ENCODE measurements at regions not wholly inside any gene's neighbourhood (a gene's known extent, or its start where the extent isn't known, plus 50 kb on each side); places are given as distances from the start of the nearest gene placed in this dataset.

DNA sequence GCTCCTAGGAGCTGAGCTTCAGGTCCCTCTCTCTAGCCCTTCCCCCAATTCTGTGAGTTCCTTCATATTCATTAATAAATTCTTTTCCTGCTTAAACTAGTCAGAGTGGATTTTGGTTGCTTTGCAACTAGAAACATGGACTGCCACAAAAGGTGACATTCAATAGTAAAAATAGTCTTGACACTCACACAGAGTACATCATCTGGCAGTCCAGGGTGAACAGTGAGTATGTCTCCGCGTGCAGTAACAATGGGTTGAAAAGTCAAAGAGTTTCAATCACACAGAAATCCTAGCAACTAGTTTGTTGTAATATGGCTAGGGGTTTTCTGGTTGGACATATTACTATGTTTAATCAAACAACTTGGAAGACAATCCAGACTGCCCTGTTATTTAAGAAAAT, 168.8 kb upstream of the TBX20 start:
- no peak for DNase-seq
- Histone ChIP-seq H3K36me3 (replicated peaks; ENCODE audit: control insufficient read depth, insufficient read depth, low read length) (no peaks in the 10 kb centered on the region), H3K27me3 (ENCODE audit: control insufficient read depth, insufficient read depth, low read length) (0 out of 2 replicates have a peak, but pooled peaks cover 2% of the 10 kb centered on the region), H3K4me3 (ENCODE audit: insufficient read depth, low read depth, low read length) (no peak overlapping the region)

DNA sequence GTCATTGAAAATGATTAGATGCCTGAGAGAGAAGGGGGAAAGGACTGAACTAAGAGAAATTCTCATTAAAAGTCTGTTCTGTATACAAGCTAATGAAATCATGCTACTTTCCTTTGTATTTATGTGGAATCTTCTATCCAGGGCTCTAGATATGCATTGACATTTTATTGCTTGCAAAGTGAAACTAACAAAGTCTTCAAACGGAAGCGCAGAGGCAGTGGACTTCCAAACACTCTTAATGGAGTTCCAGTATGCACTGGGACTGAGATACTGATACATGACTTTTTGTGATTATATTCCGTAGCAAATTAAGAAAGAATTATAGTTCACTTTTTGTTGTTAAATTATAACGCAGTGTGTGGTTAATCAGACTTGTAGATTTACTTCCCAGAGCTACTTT, 166.8 kb upstream of the TBX20 start:
- no peak overlapping the region for H3K4me3 ChIP-seq (ENCODE audit: insufficient read depth, low read depth, low read length)
- no peaks in the 10 kb centered on the region for H3K36me3 ChIP-seq (replicated peaks; ENCODE audit: control insufficient read depth, insufficient read depth, low read length)
- DNase-seq = no peak
- 0 out of 2 replicates have a peak, but pooled peaks cover 2% of the 10 kb centered on the region for H3K27me3 ChIP-seq (ENCODE audit: control insufficient read depth, insufficient read depth, low read length)

DNA sequence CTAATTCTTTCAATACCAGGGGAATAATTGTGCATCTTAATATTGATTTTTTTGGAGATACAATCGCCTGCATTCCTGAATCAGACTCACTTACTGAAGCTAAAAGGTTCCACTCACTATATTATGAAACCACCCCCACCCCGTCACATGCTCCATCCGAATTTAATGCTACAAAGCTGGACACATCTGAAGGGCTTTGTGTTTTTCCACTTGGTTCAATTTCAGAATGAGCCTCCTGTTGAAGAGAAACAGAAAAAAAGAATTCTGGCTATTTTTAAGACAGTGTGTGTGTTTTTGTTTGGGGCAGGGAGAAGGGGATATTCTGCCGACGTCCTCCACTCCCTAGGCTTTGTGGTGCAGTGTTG, 165.5 kb upstream of the TBX20 start:
- no peak overlapping the region for H3K4me3 ChIP-seq (ENCODE audit: insufficient read depth, low read depth, low read length)
- DNase-seq = no peak
- 0 out of 2 replicates have a peak, but pooled peaks cover 2% of the 10 kb centered on the region for H3K27me3 ChIP-seq (ENCODE audit: control insufficient read depth, insufficient read depth, low read length)
- no peaks in the 10 kb centered on the region for H3K36me3 ChIP-seq (replicated peaks; ENCODE audit: control insufficient read depth, insufficient read depth, low read length)

DNA sequence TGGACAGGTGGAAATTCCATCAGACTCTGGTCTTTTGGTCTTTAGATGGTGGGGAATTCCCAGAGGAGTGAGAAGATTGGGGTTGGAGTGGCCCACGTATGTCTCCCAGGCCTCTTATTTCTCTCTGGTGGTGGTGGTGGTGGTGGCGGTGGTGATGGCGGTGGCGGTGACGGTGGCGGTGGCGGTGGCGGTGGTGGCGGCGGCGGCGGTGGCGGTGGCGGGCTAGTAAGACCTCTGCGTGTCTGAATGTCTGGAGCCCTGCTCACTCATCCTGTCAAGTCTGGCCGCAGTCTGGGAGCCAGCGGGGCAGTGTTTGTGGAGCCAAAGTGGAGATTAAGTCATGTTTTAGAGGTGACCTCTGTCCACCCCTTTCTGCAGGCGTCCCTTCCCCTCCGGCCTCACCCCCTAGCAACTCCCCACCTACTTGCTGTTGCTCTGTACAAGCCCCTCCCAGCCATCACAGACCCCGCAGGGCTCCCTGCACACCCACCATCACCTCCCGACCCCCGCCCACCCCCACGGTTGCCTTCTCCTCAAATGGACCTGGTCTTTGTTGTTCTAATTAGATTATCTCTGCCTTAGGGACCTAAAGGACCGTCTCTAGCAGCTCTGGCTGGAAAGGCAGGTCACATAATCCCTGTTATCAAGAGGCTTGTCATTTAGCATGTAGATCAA, 165.0 kb upstream of the TBX20 start:
- no peak overlapping the region for H3K4me3 ChIP-seq (ENCODE audit: insufficient read depth, low read depth, low read length)
- H3K27me3 ChIP-seq (ENCODE audit: control insufficient read depth, insufficient read depth, low read length) = 0 out of 2 replicates have a peak, but pooled peaks cover 2% of the 10 kb centered on the region
- peak; percentile 40 for DNase-seq
- no peaks in the 10 kb centered on the region for H3K36me3 ChIP-seq (replicated peaks; ENCODE audit: control insufficient read depth, insufficient read depth, low read length)

DNA sequence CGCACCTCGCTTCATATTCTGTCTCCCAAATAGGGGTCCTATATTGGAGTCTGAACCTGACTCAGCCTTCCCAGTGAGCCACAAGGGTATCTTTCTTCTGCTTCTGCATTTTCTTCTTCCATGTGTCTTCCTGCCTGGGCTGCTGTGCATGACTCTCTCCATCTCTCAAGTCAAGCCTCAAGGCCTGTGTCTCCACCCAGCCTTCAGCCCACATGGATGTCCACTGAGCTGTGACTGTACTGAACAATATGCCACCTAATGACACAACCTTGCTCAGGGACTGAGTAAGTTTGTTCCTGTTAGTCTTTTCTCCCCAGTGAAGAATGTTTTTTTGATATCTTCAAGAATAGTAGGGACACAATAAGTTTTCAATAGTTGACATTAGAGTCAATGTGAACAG, 162.7 kb upstream of the TBX20 start:
- DNase-seq = no peak
- Histone ChIP-seq H3K4me3 (ENCODE audit: insufficient read depth, low read depth, low read length) (no peak overlapping the region), H3K27me3 (ENCODE audit: control insufficient read depth, insufficient read depth, low read length) (0 out of 2 replicates have a peak, but pooled peaks cover 2% of the 10 kb centered on the region), H3K36me3 (replicated peaks; ENCODE audit: control insufficient read depth, insufficient read depth, low read length) (no peaks in the 10 kb centered on the region)

DNA sequence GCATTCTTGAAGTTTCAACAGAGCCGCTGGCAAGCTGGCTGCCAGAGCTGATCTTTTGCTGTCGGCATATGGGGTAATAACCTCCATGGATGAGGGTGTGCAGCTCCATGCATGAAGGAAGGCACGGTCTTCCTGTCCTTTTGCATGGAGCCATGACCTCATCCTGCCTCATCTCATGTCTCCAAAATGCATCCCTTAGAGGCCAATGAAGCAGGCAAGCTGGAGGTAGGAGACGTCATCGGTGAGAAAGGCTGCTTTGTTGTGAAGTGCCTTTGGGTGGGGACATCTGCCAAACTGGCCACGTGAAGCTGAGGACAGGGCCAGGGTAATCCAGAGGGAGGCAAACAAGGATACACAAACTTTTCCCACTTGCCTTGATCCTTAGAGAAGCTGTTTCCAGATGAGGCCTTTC, 161.5 kb upstream of the TBX20 start:
- H3K4me3 ChIP-seq (ENCODE audit: insufficient read depth, low read depth, low read length) = no peak overlapping the region
- no peak for DNase-seq

DNA sequence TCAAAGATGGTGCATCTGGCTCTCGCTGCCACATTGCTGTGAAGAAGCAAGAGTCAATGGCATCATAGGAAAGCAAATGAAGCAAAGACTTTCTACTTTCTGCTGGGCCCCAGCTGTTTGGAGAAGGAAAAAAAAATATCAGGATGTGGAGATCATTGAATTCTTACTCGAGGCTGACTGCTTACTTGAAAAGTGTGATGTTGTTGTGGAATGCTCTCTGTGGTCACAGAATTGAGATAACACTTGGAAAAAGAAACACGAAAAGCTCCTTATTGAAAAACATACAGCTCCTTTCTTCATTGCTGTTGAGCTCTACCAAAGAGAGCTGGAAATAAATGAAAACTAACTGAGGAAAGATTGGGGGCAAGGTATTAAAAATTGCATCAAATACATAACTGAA, 157.4 kb upstream of the TBX20 start:
- DNase-seq = no peak
- Histone ChIP-seq H3K4me3 (ENCODE audit: insufficient read depth, low read depth, low read length) (no peak overlapping the region), H3K27me3 (ENCODE audit: control insufficient read depth, insufficient read depth, low read length) (no peaks in the 10 kb centered on the region), H3K36me3 (replicated peaks; ENCODE audit: control insufficient read depth, insufficient read depth, low read length) (no peaks in the 10 kb centered on the region)

More for the DNA sequence above, 161.5 kb upstream of the TBX20 start:
- Histone ChIP-seq H3K27me3 (ENCODE audit: control insufficient read depth, insufficient read depth, low read length) (0 out of 2 replicates have a peak, but pooled peaks cover 2% of the 10 kb centered on the region), H3K36me3 (replicated peaks; ENCODE audit: control insufficient read depth, insufficient read depth, low read length) (no peaks in the 10 kb centered on the region)

DNA sequence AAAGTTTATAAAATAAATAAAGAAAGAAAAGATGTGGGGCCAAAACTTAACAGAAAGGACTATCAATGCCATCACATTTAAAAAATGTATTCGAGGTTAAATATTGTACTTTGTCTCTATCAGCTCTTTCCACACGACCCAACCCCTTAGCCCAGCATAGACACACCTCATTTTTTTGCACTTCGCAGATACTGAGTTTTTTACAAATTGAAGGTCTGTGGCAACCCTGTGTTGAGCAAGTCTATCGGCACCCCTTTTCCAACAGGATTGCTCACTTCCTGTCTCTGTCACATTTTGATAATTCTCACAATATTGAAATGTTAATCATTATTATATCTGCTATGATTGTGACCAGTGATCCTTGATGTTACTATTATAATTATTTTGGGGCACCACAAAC, 151.6 kb upstream of the TBX20 start:
- no peak for DNase-seq
- no peaks in the 10 kb centered on the region for H3K36me3 ChIP-seq (replicated peaks; ENCODE audit: control insufficient read depth, insufficient read depth, low read length)
- H3K27me3 ChIP-seq (ENCODE audit: control insufficient read depth, insufficient read depth, low read length) = no peaks in the 10 kb centered on the region
- no peak overlapping the region for H3K4me3 ChIP-seq (ENCODE audit: insufficient read depth, low read depth, low read length)

DNA sequence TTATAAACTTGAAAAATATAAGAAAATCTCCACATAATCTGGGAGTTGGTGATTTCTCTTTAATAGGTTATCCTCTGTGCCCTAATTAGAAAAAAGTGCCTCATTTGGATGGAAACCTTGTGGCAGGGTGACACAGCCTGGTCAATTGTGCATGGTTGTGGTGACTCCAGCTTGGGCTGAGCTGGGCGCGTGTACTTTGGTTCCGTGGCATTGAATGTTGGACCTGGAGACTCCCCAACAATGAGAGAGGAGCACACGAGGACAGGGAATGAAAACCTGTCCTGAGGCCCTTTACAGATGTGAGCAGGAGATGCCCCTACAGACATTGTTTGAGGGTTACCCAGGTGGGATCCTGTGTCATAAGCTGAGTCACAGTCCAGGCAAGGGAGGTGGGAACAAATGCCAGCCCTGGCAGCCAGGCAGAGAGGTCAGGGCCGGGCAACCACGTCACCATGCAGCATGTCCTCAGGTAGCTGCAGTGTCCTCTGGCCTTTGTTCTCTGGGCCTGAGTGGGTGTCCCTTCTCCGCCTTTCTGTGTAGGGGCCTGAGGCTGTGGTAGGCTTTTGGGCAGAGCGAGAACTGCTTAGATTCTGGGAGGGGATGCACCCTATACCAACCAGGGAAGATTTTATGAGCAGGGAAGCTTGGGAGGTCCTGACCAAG, 147.4 kb upstream of the TBX20 start:
- Histone ChIP-seq H3K27me3 (ENCODE audit: control insufficient read depth, insufficient read depth, low read length) (no peaks in the 10 kb centered on the region), H3K36me3 (replicated peaks; ENCODE audit: control insufficient read depth, insufficient read depth, low read length) (no peaks in the 10 kb centered on the region), H3K4me3 (ENCODE audit: insufficient read depth, low read depth, low read length) (no peak overlapping the region)
- DNase-seq = no peak

DNA sequence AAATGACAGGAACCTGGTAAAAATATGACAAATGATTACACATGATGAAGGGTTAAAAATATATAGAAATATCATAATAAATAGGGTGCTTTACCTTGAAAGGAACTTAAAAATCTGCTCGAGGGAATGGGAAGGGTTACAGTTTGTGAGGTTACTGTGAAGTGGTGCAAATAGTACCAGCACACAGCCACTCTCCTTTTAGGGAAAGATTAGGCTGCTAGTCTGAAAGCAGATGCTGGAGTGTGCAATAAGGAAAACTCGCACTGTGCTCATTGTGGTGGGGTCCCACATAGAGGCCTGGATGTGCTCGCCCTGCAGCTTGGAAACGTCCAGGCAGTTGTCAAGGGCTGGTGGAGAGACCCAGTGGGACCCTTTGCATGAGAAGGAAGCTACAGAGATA, 145.9 kb upstream of the TBX20 start:
- Histone ChIP-seq H3K4me3 (ENCODE audit: insufficient read depth, low read depth, low read length) (no peak overlapping the region), H3K27me3 (ENCODE audit: control insufficient read depth, insufficient read depth, low read length) (no peaks in the 10 kb centered on the region), H3K36me3 (replicated peaks; ENCODE audit: control insufficient read depth, insufficient read depth, low read length) (no peaks in the 10 kb centered on the region)
- DNase-seq = no peak

DNA sequence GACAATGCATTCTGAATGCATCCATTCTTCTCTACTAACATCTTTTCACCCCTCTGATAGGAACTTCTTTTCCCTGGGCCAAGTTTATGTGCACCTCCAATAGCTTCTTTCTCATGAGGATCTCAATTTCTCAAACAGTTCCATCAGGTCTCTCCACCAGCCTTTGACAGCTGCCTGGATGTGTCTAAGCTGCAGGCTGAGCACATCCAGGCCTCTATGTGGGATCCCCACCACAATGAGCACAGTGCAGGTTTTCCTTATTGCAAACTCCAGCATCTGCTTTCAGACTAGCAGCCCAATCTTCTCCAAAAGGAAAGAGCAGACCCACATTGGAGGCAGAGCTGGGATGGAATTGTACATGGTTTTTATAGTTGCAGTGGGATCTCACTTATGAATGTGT, 145.3 kb upstream of the TBX20 start:
- Histone ChIP-seq H3K4me3 (ENCODE audit: insufficient read depth, low read depth, low read length) (no peak overlapping the region), H3K36me3 (replicated peaks; ENCODE audit: control insufficient read depth, insufficient read depth, low read length) (no peaks in the 10 kb centered on the region), H3K27me3 (ENCODE audit: control insufficient read depth, insufficient read depth, low read length) (no peaks in the 10 kb centered on the region)
- no peak for DNase-seq

DNA sequence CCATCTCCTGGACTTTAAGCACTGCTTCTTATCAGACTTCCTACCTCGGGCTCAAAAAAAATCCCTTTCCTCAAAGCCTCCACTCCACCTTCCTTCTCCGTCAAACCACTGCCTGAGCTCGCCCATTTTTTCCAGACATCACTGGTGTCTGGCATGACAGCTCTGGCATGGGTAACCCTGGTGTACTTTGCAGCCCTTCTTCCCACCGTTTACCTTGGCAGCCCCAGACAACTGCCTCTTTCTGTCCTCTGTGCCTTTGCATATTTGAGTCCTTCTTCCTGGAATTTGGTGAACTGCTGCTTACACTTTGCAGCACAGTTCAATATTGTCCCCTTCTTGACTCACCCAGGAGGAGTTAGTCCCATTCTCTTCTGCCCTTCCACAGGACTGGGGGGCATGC, 144.6 kb upstream of the TBX20 start:
- Histone ChIP-seq H3K27me3 (ENCODE audit: control insufficient read depth, insufficient read depth, low read length) (no peaks in the 10 kb centered on the region), H3K36me3 (replicated peaks; ENCODE audit: control insufficient read depth, insufficient read depth, low read length) (no peaks in the 10 kb centered on the region), H3K4me3 (ENCODE audit: insufficient read depth, low read depth, low read length) (no peak overlapping the region)
- no peak for DNase-seq

DNA sequence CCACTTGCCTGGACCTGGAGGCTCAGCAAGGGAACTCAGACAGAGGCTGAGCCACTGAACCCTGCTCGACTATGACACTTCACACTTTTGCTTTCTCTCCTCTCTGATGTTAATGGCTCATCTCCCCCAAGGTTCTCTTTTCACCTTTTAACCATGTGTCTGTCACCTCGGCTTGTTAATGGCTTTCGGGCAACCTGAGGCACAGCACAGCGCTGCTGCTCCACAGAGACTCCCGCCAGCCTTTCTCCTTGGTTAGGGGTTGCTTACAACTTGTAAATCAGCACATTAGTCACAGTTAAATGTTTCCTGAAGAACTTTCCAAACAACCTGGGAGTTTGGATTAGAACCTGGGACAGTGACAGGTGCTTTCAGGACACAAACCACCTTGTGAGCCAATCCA, 136.2 kb upstream of the TBX20 start:
- Histone ChIP-seq H3K36me3 (replicated peaks; ENCODE audit: control insufficient read depth, insufficient read depth, low read length) (no peaks in the 10 kb centered on the region), H3K27me3 (ENCODE audit: control insufficient read depth, insufficient read depth, low read length) (no peaks in the 10 kb centered on the region), H3K4me3 (ENCODE audit: insufficient read depth, low read depth, low read length) (no peak overlapping the region)
- no peak for DNase-seq

DNA sequence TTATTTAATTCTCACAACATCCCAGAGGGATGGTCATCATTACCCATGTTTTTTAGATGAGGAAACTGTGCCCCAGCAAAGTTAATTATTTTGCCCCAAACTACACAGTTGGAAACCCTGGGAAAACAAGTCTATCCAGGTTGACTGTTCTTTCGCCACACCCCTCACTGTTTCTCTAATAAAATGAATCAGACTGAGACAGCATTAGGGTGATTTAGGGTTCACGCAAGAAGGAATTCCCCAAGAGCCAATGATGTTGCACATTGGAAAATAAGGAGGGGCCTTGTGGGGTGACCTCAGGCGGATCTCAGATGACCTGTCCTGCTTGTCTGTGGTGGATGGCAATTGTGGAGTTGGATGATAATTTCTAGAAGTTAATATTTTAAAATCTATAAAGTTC, 135.7 kb upstream of the TBX20 start:
- DNase-seq = no peak
- Histone ChIP-seq H3K36me3 (replicated peaks; ENCODE audit: control insufficient read depth, insufficient read depth, low read length) (no peaks in the 10 kb centered on the region), H3K27me3 (ENCODE audit: control insufficient read depth, insufficient read depth, low read length) (no peaks in the 10 kb centered on the region), H3K4me3 (ENCODE audit: insufficient read depth, low read depth, low read length) (no peak overlapping the region)

DNA sequence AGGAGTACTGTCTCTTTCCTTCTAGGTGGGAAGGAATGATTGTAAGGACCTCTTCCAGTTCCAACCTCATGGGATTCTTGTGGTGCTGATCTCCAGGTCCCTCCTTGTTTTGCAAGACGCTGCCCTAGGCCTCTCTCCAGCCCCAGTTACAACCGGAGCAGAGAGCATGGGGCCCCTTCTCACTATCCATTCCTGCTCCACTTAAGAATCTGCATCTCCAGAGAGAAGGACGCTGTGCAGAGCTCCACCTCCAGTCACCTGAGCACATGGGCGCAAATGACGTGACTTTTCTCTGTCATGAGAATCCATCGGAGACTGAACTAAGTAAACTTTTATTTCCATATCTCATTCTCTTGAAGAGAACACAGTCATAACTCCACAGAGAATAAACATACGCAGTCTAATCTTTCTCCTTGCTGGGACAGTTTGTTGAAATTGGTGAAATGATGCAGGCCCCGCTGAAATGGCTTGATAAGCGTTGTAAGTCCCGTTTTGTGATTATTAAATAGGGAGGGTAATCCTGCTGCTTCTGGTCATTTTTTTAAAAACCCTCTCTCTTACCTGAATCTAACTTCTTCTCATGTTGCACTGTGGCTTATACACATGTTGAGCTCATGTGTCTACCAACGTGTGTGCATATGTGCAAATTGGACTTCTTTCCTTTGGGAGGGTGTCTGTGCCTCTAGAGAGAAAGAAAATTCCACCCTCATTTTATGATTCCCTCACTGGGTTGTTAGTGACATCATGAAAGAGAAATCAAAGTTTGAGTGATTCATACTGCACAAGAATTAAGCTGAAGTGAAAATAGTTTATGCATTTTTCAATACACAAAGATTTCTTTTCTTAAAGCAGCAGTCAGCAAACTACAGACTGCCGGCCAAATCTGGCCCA, 133.2 kb upstream of the TBX20 start:
- Histone ChIP-seq H3K36me3 (replicated peaks; ENCODE audit: control insufficient read depth, insufficient read depth, low read length) (no peaks in the 10 kb centered on the region), H3K4me3 (ENCODE audit: insufficient read depth, low read depth, low read length) (no peak overlapping the region), H3K27me3 (ENCODE audit: control insufficient read depth, insufficient read depth, low read length) (no peaks in the 10 kb centered on the region)
- DNase-seq = no peak

Data from H7 (cell line).